Keratinocyte (primary cell): ENCODE measurements at regions not wholly inside any gene's neighbourhood (a gene's known extent, or its start where the extent isn't known, plus 50 kb on each side); places are given as distances from the start of the nearest gene placed in this dataset.

Source experiments
- DNase-seq: peaks from one replicate; pipeline ENCODE4 v3.0.0-alpha.2; 2011; ENCODE audit warnings: low read depth, missing footprints, low spot score
- FAIRE-seq: peaks from 2 replicates; lab custom pipeline; 2011; peaks lifted over from hg19 to GRCh38; lab: Jason Lieb, UNC
- H2AFZ ChIP-seq: 2 replicates; pipeline ENCODE4 v1.6.0; 2012; ENCODE audit warnings: low read length, control low read depth, inconsistent platforms; ENCODE audit not compliant: control insufficient read depth
- H3K27ac ChIP-seq: 2 replicates; pipeline ENCODE4 v1.5.1; 2011; ENCODE audit warnings: low read length; ENCODE audit not compliant: control insufficient read depth, insufficient read depth
- H3K27me3 ChIP-seq: 3 replicates; pipeline ENCODE4 v1.6.0; 2011; ENCODE audit warnings: low read length; ENCODE audit not compliant: control insufficient read depth, insufficient read depth; ENCODE audit errors: extremely low read depth
- H3K36me3 ChIP-seq, 2 experiments: 2 replicates in 1 of 2; 3 replicates in 1 of 2; pipeline ENCODE4 v1.5.1; 2011; ENCODE audit warnings: low read length in 2 of 2, mild to moderate bottlenecking in 1 of 2; ENCODE audit not compliant: control insufficient read depth in 2 of 2, insufficient read depth in 2 of 2; ENCODE audit errors: extremely low read depth in 1 of 2
- H3K4me1 ChIP-seq: 3 replicates; pipeline ENCODE4 v1.5.1; 2011; ENCODE audit warnings: low read length; ENCODE audit not compliant: control insufficient read depth, insufficient read depth; ENCODE audit errors: extremely low read depth
- H3K4me2 ChIP-seq: 3 replicates; pipeline ENCODE4 v1.6.0; 2011; ENCODE audit warnings: low read depth, low read length; ENCODE audit not compliant: control insufficient read depth, insufficient read depth; ENCODE audit errors: extremely low read depth
- H3K4me3 ChIP-seq, 3 experiments: fragments of 200-600 bp in 1 of 3; sonication (generic) in 1 of 3; 2 replicates in 2 of 3; 3 replicates in 1 of 3; pipeline ENCODE4 v1.5.1; 2011 to 2016; ENCODE audit warnings: low read length in 3 of 3, mild to moderate bottlenecking in 3 of 3, control low read depth in 2 of 3, inconsistent platforms in 1 of 3, low read depth in 1 of 3, mixed read lengths in 1 of 3, mixed run types in 1 of 3, moderate library complexity in 1 of 3; ENCODE audit not compliant: control insufficient read depth in 2 of 3, insufficient read depth in 2 of 3; ENCODE audit errors: extremely low read depth in 1 of 3
- H3K79me2 ChIP-seq: 2 replicates; pipeline ENCODE4 v1.6.0; 2012; ENCODE audit warnings: low read length; ENCODE audit not compliant: control insufficient read depth, insufficient read depth
- H3K9ac ChIP-seq: 3 replicates; pipeline ENCODE4 v1.6.0; 2011; ENCODE audit warnings: low read length; ENCODE audit not compliant: control insufficient read depth, insufficient read depth; ENCODE audit errors: extremely low read depth
- H3K9me1 ChIP-seq: 3 replicates; pipeline ENCODE4 v1.6.0; 2011; ENCODE audit warnings: low read length; ENCODE audit not compliant: control insufficient read depth, insufficient read depth; ENCODE audit errors: extremely low read depth
- H3K9me3 ChIP-seq: 2 replicates; pipeline ENCODE4 v1.5.1; 2012; ENCODE audit warnings: low read depth, low read length; ENCODE audit not compliant: control insufficient read depth
- H4K20me1 ChIP-seq: 3 replicates; pipeline ENCODE4 v1.6.0; 2011; ENCODE audit warnings: low read length; ENCODE audit not compliant: control insufficient read depth, insufficient read depth; ENCODE audit errors: extremely low read depth
- EZH2 ChIP-seq: IDR thresholded peaks from one replicate; pipeline ENCODE4 v1.6.1; 2012; ENCODE audit warnings: inconsistent platforms, mild to moderate bottlenecking, low read length, moderate library complexity
- dilution Hi-C: fragments of 300-500 bp; cut with MboI; formaldehyde crosslinking; loops from one replicate; pipeline ENCODE4 v1.7.0; 2020; ENCODE audit warnings: low sequenced_read_pairs; ENCODE audit not compliant: extremely low pct_ligation_motif_present
- TF ChIP-seq, protein P1 (sequence below), 3 experiments: IDR thresholded peaks in 1 of 3; conservative IDR thresholded peaks in 1 of 3; optimal IDR thresholded peaks in 1 of 3; 2 replicates in 2 of 3; 3 replicates in 1 of 3; pipeline versions ENCODE3 to v1.5.1; 2011; ENCODE audit warnings: low read length in 3 of 3, mild to moderate bottlenecking in 3 of 3, moderate library complexity in 2 of 3, control low read depth in 1 of 3, inconsistent platforms in 1 of 3; ENCODE audit not compliant: insufficient read depth in 2 of 3; ENCODE audit errors: extremely low read depth in 1 of 3

DNA sequence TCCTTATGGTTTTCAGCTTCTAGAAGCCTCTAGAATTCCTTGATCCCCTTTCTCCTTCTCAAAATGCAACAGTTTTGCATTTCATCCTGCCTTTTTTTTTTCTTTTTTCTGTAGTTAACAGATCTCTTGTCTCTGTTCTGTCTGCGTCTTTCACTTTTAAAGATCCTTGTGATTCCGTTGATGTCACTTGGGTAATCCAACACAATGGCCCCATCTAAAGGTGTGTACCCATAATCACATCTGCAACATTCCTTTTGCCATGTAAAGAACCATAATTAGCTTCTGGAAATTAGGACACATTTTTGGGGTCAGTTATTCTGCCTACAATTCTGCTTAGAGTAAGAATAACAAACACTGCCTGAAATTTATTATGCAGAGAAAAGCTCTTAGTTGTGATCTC, 1180.9 kb upstream of the ADGRL3 start:
- Histone ChIP-seq H3K9me1 (no peaks in the 10 kb centered on the region), H3K4me1 (no peaks in the 10 kb centered on the region), H3K79me2 (no peaks in the 10 kb centered on the region), H3K36me3 (no peaks in the 10 kb centered on the region), H3K4me2 (no peak overlapping the region), H3K9me3 (no peaks in the 10 kb centered on the region), H3K4me3 (no peak overlapping the region), H3K27me3 (no peaks in the 10 kb centered on the region), H2AFZ (no peak overlapping the region), H3K9ac (no peak overlapping the region), H4K20me1 (no peaks in the 10 kb centered on the region), H3K27ac (no peak overlapping the region)
- TF ChIP-seq, protein P1, sequence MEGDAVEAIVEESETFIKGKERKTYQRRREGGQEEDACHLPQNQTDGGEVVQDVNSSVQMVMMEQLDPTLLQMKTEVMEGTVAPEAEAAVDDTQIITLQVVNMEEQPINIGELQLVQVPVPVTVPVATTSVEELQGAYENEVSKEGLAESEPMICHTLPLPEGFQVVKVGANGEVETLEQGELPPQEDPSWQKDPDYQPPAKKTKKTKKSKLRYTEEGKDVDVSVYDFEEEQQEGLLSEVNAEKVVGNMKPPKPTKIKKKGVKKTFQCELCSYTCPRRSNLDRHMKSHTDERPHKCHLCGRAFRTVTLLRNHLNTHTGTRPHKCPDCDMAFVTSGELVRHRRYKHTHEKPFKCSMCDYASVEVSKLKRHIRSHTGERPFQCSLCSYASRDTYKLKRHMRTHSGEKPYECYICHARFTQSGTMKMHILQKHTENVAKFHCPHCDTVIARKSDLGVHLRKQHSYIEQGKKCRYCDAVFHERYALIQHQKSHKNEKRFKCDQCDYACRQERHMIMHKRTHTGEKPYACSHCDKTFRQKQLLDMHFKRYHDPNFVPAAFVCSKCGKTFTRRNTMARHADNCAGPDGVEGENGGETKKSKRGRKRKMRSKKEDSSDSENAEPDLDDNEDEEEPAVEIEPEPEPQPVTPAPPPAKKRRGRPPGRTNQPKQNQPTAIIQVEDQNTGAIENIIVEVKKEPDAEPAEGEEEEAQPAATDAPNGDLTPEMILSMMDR (optimal IDR thresholded peaks at IDR 0.05 in 1 of 3, IDR thresholded peaks at IDR 0.05 in 1 of 3, conservative IDR thresholded peaks at IDR 0.05 in 1 of 3; ENCODE audit: extremely low read depth in 1 of 3, insufficient read depth in 2 of 3, low read length in 3 of 3), result no peak
- no peak for TF ChIP-seq EZH2
- FAIRE-seq, result no peak
- no peak for DNase-seq
- dilution Hi-C loops, result no loop called here

- Histone ChIP-seq H3K4me3 (no peak overlapping the region), H3K9me1 (no peaks in the 10 kb centered on the region), H4K20me1 (no peaks in the 10 kb centered on the region), H3K4me1 (no peaks in the 10 kb centered on the region), H3K27me3 (no peaks in the 10 kb centered on the region), H3K9ac (no peak overlapping the region), H3K27ac (no peak overlapping the region), H3K36me3 (no peaks in the 10 kb centered on the region), H3K9me3 (no peaks in the 10 kb centered on the region), H2AFZ (no peak overlapping the region), H3K79me2 (no peaks in the 10 kb centered on the region), H3K4me2 (no peak overlapping the region)
- DNase-seq (no peak), FAIRE-seq (no peak)
- TF ChIP-seq, protein P1 (optimal IDR thresholded peaks at IDR 0.05 in 1 of 3, IDR thresholded peaks at IDR 0.05 in 1 of 3, conservative IDR thresholded peaks at IDR 0.05 in 1 of 3; ENCODE audit: extremely low read depth in 1 of 3, insufficient read depth in 2 of 3, low read length in 3 of 3), result no peak
- TF ChIP-seq EZH2, result no peak
- dilution Hi-C loops, result no loop called here
Measured at GRCh38 chr4:60019946-60020345, 1180.2 kb upstream of the ADGRL3 start.
